KBM-7 (cell line): ENCODE measurements at regions not wholly inside any gene's neighbourhood (a gene's known extent, or its start where the extent isn't known, plus 50 kb on each side); places are given as distances from the start of the nearest gene placed in this dataset.

Experiments used
- DNase-seq: peaks from one replicate; pipeline ENCODE4 v3.0.0-alpha.2; 2015
- in situ Hi-C: fragments of 300-500 bp; cut with MboI; formaldehyde crosslinking; loops from 2 replicates; pipeline ENCODE4 v1.14.3; 2020; ENCODE audit warnings: low sequenced_read_pairs, low pct_unique_long_range_greater_than_20kb, mixed read lengths

DNA sequence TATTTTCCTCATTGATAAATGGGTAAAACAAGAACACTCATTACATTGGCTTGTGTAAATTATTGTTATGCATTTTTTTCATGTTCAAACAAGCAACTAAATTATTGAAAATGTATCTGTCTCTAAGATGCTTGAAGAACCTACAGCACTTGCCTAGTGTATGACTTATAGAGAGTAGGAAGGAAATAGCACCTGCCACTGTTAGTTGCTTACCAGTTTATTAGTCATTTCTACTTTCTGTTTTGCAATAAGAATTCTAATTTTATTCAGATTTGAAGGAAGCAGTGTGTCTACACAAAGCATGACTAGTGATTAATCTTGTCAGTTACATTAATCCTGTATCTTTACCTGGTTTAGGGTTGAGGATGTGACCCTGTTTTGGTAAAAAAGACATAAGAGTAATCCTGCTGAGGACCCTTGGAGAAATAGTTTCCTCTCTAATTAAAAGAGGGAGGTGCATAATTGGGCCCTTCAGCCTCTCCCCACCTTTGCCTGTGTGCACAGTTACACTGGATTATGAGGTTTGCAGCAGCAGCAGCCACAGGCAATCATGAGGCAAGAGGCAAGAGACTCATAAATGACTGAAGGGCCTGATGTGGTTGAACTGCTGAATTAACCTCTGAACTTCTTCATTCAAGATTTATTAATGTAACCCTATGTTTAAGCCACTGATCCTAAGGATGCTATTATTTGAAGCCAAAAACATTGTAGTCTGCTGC lies 1202.1 kb downstream of the ADGRL3 start:
- DNase-seq, result no peak

DNA sequence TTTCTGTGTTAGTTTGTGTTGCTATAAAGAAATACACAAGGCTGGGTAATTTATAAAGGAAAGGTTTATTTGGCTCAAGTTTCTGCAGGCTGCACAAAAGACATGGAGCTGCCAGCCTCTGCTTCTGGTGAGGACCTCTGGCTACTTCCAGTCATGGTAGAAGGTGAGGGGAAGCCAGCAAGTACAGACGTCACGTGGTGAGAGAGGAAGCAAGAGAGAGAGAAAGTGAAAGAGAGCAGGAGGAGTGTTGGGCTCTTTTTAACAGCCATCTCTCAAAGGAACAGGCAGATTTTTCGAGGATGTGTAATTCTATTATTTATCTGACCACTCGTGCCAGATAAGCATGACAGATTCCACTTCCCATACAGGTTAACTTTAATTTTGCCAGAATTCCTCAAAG lies 1199.1 kb downstream of the ADGRL3 start:
- DNase-seq, result no peak
- in situ Hi-C loops, result no loop called here

More for the DNA sequence above, 1202.1 kb downstream of the ADGRL3 start:
- in situ Hi-C loops, result no loop called here

DNA sequence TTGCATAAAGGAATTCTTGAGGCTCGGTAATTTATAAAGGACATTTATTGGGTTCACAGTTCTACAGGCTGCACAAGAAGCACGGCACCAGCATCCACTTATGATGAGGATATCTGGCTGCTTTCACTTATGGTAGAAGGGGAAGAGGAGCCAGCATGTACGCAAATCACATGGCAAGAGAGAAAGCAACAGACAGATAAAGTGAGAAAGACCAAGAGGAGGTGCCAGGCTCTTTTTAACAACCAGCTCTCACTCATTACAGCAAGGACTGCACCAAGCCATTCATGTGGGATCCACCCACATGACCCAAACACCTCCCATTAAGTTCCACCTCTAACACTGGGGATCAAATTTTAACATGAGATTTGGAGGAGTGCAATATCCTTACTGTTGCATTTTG lies 1198.2 kb downstream of the ADGRL3 start:
- no peak for DNase-seq
- in situ Hi-C loops, result no loop called here

DNA sequence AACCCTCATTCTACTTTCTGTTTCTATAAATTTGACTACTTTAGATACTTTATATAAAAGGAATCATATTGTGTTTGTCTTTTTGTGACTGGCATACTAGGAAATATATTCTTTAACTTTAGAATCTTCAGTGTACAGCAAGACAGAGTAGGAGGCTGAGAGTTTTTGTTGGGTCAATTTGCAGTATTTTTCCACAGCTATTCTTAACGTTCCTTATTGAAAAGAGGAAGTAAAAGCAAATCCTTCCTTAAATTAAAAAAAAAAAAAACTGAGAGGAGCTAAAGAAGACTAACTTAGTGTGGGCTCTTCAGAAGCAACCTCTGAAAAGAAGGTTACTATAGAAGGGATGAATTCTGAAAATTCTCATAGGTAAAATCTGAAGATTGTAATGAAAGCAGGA lies 1194.6 kb downstream of the ADGRL3 start:
- in situ Hi-C loops, result no loop called here
- peak; percentile 34 for DNase-seq

DNA sequence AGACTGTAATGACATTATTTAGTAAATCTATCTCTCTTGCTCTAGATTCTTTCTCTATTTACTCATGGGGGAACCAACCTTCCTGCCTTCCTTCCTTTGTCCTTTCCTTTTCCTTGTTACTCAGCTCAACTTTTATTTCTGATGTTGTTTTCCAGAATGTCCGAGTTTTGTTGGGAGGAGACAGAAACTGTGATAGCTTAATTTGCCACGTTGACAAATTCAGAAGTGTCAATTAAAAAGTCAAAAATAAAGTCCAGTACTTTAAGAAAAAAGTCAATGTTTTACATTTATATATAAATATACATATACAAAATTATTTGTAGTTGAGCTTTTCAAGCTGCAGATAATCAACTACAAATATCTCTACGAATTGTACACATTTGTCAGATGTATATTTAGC lies 1187.7 kb downstream of the ADGRL3 start:
- in situ Hi-C loops, result no loop called here
- no peak for DNase-seq

DNA sequence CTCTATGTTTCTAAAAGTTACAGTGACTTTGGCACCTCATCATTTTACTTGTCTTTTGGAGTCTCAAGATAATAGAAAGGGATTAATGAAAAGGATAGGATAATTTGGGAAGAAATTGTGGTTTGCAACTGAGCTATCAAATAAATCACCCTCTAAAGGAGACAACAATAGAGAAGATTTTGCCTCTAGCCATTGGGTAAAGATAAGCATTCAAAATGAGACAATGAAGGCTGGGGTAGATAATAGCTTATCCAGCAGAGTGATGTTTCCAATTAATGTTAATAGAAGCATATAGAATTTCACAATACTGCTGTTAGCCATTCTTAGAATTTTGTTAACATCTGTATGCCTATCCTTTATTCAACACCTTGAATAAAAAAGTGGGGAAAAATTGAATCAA lies 1177.6 kb downstream of the ADGRL3 start:
- DNase-seq, result no peak
- in situ Hi-C loops, result no loop called here

DNA sequence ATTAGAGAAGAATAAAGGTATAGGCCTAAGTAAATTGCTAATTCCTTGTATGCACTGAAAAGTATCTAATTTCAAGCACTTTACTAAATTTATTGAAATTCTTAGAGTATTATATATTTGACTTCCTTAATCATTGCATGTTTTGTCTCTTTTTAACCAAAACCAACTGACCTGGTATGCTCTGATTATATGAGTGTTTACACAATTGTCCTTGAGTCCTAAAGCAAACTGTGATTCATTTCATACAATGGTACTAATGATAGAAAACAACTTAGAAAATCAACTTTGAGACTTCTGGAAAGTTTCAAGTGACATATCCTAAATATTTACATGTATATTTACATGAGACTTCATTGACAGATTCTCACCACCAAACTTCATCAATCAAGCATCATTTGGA lies 1177.1 kb downstream of the ADGRL3 start:
- DNase-seq, result no peak
- in situ Hi-C loops, result no loop called here

DNA sequence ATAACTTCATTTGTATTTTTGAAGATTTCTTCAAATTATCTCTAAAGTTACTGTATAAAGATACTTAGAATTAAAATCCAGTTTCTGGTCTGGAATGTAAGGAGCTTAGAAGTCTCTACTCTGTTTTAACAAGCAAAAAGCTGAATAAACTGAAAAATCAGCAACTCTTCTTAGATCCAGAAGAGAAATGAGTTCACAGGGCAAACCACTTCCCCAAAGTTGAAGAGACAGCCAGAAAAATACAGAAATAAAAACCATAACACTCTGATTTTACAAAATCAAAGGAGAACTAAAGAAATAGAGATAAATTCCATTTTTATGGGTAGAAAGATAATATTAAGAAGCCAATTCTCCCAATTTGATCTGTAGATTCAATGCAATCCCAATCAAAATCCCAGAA lies 1166.8 kb downstream of the ADGRL3 start:
- in situ Hi-C loops, result no loop called here

DNA sequence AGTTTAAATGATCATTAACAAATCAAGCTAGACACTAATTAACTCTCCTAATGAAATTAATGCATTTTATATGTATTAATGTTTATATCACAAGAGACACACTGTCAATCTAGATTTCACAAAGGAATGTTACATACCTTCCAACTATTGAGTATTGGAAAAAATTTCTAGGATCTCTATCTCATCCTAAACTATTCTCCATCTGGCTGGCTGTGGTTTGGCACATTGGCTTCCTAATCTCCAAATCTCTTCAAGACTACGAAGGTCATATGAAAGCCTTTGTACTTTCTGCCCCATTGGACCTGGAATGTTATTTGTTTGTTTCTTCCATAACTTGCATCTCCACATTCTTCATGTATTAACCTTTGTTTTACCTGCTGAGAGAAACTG lies 1160.0 kb downstream of the ADGRL3 start:
- in situ Hi-C loops, result no loop called here
- DNase-seq, result no peak

More for the DNA sequence above, 1166.8 kb downstream of the ADGRL3 start:
- no peak for DNase-seq

DNA sequence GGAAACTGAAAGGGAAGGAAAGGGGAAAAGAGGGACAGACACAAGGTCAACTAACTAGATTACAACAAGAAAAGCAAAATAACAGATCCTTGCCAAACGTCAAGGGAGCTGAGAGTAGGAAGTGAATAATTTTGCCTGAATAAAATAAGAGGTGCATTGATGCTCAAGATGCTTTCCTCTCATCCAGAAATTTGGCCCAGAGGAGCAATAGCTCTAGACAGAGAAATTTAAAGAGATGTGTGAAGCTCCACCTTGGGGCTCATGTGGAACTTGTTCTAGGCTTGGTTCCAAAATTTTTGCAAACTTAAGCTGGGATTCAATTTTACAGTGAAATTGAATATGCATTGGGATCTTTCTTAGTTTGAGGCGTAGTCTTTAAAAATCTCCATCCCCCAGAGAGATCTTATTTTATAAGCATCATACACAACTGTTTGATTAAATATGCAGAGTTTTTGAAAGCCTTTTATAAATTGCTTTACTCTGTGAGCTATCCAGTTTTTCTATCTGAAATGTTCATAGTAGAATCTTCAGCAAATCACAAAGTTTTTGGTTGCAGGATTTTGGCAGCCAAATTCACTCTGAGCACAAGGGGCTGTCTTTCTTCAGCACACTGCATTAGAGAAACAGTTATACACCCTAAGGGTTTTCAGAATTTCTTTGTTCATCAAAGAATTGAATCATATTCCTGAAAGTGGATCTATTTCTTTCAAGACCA lies 1159.5 kb downstream of the ADGRL3 start:
- in situ Hi-C loops, result no loop called here

DNA sequence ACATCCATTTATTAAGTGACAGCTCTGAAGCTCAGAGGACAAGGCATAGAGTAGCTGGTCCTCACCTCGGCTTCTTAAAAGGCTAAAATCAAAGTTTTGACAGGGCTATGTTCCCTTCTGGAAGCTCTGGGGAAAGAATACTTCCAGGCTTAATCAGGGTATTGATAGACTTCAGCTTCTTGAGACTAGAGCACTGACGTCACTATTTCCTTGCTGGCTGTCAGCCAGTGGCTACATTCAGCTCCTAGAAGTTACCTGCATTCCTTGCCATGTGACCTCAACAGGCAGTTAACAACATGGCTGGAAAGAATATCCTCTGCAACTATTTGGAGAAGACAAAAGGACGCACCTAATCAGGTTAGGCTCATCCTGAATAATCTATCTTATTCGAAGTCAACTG lies 1144.8 kb downstream of the ADGRL3 start:
- DNase-seq, result no peak
- in situ Hi-C loops, result no loop called here

More for the DNA sequence above, 1159.5 kb downstream of the ADGRL3 start:
- DNase-seq, result no peak

DNA sequence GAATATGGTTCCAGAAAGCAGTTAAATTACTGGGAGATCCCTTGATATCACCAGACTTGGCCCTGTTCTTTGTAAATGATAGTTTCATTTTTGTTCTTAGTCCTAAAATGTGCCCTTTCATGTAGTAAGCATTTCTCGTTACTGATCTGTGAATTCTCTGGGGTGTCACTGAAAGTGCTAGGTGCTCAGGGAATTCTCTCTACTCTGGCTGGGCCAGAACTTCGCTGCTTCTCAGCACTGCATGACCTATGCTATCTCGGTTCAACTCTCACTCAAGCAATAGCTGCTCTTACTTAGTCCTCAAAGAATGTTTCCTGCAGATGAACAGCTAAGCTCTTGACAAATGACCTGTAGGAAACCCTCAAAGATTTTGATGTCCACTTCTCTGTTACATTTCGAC lies 1144.3 kb downstream of the ADGRL3 start:
- in situ Hi-C loops, result no loop called here
- no peak for DNase-seq

DNA sequence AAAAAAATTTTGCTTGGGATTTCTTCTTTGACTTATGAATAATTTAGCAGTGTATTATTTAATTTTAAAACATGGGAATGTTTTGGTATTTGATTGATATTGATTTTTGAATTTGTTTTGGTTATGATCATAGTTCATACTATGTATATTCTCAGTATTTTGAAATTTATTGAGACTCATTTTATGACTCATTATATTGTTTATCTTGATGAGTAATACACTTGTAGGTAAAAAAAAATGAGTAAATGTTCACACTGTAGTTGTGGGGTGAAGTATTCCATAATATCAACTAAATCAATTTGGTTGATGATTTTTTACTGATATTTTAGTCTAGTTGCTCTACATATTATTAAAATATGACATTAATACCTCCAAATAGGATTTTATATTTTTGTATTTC lies 1142.2 kb downstream of the ADGRL3 start:
- DNase-seq, result no peak
- in situ Hi-C loops, result no loop called here

DNA sequence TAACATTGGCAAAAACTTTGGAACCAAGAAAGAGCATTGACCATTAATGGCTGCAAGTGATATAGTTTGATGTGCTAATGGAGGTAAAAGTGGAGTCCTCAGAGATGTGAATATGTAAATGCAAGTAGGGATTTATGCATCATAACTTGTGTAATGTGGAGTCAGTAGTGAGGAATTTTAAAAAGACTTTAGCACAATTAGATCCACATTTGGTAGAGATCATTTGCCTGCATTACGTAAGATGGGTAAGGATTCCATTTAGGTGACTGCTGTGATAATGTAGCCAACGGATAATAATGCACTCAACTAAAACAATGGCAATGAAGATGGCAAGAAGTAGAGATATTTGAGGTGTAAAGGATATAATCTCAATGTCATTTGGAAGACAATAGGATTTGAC lies 1128.4 kb downstream of the ADGRL3 start:
- in situ Hi-C loops, result no loop called here
- no peak for DNase-seq

DNA sequence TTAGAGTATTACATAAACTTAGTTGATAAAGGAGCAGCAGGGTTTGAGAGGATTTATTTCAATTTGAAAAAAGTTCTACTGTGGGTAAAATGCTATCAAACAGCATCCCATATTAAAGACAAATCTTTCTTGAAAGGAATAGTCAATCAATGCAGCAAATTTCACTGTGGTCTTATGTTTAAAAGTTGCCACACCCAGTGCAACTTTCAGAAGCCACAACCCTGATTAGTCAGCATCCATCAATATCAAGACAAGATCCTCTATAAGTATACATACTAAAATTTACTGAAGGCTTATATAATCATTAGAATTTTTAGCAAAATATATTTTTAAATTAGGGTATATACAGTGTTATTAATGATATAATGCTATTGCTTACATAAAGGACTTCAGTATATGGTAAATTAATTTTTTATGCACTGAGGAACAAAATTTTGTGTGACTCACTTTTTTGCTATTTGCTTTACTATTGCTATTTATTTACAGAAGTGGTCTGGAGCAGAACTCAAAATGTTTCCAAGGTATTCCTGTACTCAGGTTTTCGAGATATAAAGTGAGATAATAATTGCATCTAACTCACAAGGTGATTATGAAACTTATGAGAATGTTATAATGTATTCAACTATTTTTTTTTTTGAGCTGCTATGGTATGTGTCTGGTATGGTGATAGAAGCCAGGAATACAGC lies 1127.6 kb downstream of the ADGRL3 start:
- no peak for DNase-seq
- in situ Hi-C loops, result no loop called here

DNA sequence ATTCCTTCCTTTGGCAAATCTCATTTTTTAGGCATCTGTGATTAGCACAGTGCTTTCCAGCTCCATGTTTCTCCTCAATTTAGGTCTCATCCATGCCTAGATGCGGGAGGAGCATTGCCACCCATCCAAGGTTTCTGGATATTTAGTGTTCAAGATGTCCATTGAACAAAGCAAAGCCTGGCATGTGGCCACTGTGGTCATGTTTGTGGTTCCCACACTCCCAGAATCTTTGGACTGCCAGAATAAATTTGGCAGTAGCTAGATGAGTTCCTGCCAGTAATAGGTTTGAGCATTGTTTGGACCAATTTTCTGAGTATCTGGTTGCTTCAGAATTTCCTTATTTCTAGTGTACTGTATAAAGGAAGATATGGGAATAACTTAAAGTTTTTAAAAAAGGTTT lies 1124.1 kb downstream of the ADGRL3 start:
- no peak for DNase-seq

DNA sequence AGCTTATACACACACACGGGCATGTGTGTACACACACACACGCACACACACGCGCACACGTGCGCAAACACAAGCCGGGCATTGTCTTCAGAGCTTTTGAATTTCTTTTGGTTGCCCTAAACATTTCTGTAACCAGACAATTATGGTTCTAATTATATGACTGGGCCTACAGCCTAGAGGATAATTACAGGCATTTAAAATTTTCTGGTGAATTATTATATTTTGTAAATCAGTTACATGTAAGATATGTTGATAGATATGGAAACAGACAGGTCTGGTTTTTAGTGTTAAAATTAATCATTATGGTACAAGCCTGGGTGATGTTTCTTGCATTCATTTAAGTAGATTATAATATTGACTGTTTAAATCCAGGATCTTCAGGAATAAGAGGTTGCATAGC lies 1120.5 kb downstream of the ADGRL3 start:
- no peak for DNase-seq
- in situ Hi-C loops, result no loop called here

More for the DNA sequence above, 1124.1 kb downstream of the ADGRL3 start:
- in situ Hi-C loops, result no loop called here

DNA sequence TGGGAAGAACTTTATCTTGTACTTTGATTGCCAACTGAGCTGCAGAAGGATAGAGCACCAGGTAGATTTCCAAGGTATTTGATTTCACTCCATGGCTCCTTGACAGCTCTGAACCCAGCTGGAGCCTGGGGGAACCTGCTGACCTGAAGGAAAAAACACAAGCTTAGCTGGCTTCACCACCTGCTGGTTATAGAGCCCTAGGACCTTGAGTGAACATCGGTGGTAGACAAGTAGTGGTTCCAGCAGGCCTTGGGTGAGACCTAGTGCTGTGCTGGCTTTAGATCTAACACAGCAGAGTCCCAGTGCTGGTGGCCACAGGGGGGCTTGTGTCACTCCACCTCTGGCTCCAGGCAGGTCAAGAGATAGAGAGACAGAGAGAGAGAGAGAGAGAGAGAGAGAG lies 1102.6 kb downstream of the ADGRL3 start:
- DNase-seq, result no peak
- in situ Hi-C loops, result no loop called here

DNA sequence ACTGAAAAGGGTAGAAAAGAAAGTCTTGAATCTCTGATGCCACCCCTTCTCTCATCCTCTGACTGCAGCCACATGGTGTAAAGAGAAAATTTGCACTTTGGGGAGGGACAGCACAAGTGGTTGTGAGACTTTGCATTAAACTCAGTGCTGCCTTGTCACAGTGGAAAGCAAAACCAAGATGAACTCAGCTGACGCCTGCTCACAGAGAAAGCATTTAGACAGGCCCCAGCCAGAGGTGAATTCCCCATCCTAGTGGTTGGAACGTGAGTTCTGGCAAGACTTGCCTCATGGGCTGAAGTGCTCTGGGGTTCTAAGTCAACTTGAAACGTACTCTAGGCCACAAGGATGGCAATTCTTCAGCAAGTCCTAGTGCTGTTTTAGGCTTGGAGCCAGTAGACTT lies 1101.4 kb downstream of the ADGRL3 start:
- no peak for DNase-seq
- in situ Hi-C loops, result no loop called here

DNA sequence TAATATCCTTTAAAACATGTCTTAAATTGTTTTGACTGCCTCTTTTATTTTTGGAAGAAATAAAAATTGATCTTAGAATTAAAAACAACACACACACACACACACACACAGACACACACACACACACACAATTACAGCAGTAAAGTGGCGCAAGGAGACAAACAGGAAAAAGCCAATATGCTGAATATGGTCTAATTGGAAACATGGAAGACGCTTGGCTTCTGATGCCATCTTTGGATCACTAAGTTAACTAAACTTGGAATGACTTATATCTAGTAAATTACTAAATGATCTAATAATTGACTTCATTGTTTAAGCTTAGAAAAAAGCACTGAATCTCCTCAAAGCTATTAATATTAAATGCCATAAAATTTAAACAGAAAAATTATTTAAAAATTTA lies 1093.4 kb downstream of the ADGRL3 start:
- DNase-seq, result no peak
- in situ Hi-C loops, result no loop called here
